GM12872 (cell line): ENCODE measurements at regions not wholly inside any gene's neighbourhood (a gene's known extent, or its start where the extent isn't known, plus 50 kb on each side); places are given as distances from the start of the nearest gene placed in this dataset.

Source experiments
- TF ChIP-seq, protein P1 (sequence below): IDR thresholded peaks from 3 replicates; pipeline ENCODE4 v1.5.1; 2011; ENCODE audit warnings: low read depth, mild to moderate bottlenecking, low read length, moderate library complexity; ENCODE audit not compliant: insufficient read depth

- TF ChIP-seq, protein P1, sequence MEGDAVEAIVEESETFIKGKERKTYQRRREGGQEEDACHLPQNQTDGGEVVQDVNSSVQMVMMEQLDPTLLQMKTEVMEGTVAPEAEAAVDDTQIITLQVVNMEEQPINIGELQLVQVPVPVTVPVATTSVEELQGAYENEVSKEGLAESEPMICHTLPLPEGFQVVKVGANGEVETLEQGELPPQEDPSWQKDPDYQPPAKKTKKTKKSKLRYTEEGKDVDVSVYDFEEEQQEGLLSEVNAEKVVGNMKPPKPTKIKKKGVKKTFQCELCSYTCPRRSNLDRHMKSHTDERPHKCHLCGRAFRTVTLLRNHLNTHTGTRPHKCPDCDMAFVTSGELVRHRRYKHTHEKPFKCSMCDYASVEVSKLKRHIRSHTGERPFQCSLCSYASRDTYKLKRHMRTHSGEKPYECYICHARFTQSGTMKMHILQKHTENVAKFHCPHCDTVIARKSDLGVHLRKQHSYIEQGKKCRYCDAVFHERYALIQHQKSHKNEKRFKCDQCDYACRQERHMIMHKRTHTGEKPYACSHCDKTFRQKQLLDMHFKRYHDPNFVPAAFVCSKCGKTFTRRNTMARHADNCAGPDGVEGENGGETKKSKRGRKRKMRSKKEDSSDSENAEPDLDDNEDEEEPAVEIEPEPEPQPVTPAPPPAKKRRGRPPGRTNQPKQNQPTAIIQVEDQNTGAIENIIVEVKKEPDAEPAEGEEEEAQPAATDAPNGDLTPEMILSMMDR = no peak
Measured at GRCh38 chr9:107760469-107761242, 271.1 kb upstream of the KLF4 start.

GRCh38 chr9:107759823-107760166, 270.2 kb upstream of the KLF4 start:
- TF ChIP-seq, protein P1 = no peak

- TF ChIP-seq, protein P1 = no peak
Measured at GRCh38 chr9:107759009-107759822, 269.6 kb upstream of the KLF4 start.

DNA sequence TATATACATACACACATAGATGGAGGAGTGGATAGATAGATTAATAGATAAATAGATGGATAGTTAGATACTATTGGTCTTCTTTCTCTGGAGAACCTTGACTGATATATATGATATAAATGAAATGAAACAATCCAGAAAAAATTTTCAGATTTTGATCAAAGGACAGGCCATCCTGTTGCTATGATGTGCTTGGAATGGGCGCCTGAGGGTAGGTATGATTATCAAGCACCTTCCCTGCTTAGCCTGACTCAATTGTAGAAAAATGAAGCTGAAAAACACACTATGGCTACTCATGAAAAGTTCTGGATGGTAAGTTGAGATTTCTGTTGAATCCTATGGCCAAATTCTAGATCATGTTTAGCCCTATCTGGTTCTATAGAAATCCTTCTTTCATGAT, 266.5 kb upstream of the KLF4 start:
- TF ChIP-seq, protein P1 = no peak

- TF ChIP-seq, protein P1 = no peak
Measured at GRCh38 chr9:107755246-107755645, 265.7 kb upstream of the KLF4 start.

DNA sequence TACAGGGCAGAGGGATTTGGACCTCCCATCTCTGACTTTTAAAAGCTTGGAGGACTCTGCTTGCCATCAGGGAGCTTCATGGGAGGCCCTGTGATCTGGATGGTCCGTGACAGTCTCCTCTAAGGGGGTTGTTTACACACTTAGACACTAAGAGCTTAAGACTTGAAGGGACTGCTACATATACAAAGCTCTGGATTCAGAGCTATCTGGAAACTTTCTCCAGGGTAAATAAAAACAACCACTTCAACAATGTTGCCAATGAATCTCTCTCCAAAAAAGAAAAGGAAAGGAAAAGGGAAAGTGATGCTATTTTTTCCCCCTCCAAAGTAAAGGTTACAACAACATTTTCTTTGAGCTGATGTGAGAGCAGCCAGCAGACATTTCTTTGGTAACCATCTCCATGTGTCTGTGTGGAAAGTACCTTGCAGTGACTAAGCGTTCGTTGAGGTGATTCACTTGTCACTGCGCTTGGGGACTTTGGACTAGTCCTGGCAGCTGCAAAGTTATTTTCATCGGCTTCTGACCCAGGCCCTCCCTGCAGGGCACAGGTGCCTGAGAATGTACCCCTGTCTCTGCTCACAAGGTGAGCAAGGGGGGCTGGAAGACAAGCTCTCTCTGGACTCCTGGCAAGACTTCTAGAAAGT, 262.1 kb upstream of the KLF4 start:
- TF ChIP-seq, protein P1 = no peak
